Panc1 (cell line): ENCODE measurements at regions not wholly inside any gene's neighbourhood (a gene's known extent, or its start where the extent isn't known, plus 50 kb on each side); places are given as distances from the start of the nearest gene placed in this dataset.

Source experiments
- POLR2AphosphoS5 ChIP-seq: IDR thresholded peaks from 2 replicates; pipeline ENCODE4 v1.6.1; 2012; ENCODE audit warnings: mild to moderate bottlenecking, low read depth, low read length, moderate library complexity
- SIN3A ChIP-seq: IDR thresholded peaks from 2 replicates; pipeline ENCODE4 v1.6.1; 2012; ENCODE audit warnings: low read depth, mild to moderate bottlenecking, low read length, moderate library complexity, borderline replicate concordance; ENCODE audit not compliant: insufficient read depth
- TCF7L2 ChIP-seq: IDR thresholded peaks from 2 replicates; pipeline ENCODE4 v1.6.1; 2011; ENCODE audit warnings: mild to moderate bottlenecking, low read depth, low read length, inconsistent platforms
- TF ChIP-seq, protein P1 (sequence below): fragments of 450-650 bp; IDR thresholded peaks from 2 replicates; pipeline ENCODE4 v1.5.1; 2017; ENCODE audit warnings: mild to moderate bottlenecking

DNA sequence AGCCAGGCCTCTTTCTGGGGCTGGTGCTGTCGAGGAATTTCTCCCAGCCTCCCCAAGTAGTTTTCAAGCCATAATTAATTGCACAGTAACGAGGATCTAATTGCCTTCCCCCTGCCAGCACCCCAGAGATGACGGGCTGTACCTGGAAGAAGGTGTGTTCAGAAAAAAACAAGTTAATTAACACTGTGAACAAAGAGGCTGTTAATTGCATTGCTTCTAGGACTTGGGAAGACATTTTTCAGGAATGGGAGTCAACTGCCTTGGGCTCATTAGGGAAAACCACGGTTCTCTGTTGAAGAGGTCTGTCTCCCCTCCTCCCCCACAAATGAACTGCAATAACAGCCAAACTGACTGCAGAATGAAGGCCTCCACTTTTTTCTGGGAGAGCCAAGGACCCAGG is 176.7 kb downstream of the CCT6B start:
- TF ChIP-seq, protein P1, sequence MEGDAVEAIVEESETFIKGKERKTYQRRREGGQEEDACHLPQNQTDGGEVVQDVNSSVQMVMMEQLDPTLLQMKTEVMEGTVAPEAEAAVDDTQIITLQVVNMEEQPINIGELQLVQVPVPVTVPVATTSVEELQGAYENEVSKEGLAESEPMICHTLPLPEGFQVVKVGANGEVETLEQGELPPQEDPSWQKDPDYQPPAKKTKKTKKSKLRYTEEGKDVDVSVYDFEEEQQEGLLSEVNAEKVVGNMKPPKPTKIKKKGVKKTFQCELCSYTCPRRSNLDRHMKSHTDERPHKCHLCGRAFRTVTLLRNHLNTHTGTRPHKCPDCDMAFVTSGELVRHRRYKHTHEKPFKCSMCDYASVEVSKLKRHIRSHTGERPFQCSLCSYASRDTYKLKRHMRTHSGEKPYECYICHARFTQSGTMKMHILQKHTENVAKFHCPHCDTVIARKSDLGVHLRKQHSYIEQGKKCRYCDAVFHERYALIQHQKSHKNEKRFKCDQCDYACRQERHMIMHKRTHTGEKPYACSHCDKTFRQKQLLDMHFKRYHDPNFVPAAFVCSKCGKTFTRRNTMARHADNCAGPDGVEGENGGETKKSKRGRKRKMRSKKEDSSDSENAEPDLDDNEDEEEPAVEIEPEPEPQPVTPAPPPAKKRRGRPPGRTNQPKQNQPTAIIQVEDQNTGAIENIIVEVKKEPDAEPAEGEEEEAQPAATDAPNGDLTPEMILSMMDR = no peak
- TF ChIP-seq TCF7L2 (no peak), POLR2AphosphoS5 (no peak), SIN3A (no peak)
